GM23248 (cell line): ENCODE measurements at regions not wholly inside any gene's neighbourhood (a gene's known extent, or its start where the extent isn't known, plus 50 kb on each side); places are given as distances from the start of the nearest gene placed in this dataset. TPM values are rescaled to one million over a fixed set of nuclear protein-coding genes. Genes with fewer than 3 reads are reported as not detected.

ENCODE experiments used
- DNase-seq: peaks from one replicate; pipeline ENCODE4 v3.0.0-alpha.2; 2015
- H2AFZ ChIP-seq: fragments of 200-600 bp; sonication (generic); 2 replicates; pipeline ENCODE4 v1.6.1; 2016; ENCODE audit warnings: antibody characterized with exemption
- H3F3A ChIP-seq: fragments of 200-600 bp; sonication (generic); 2 replicates; pipeline ENCODE4 v1.6.1; 2016; ENCODE audit warnings: mild to moderate bottlenecking, antibody characterized with exemption, mixed run types; ENCODE audit not compliant: insufficient read depth
- H3K27ac ChIP-seq: fragments of 200-600 bp; sonication (generic); 2 replicates; pipeline ENCODE4 v1.5.1; 2016; ENCODE audit warnings: mild to moderate bottlenecking
- H3K27me3 ChIP-seq: fragments of 200-600 bp; sonication (generic); replicated peaks from 2 replicates; pipeline ENCODE4 v1.6.1; 2016; ENCODE audit warnings: mild to moderate bottlenecking; ENCODE audit not compliant: insufficient read depth
- H3K36me3 ChIP-seq: fragments of 200-600 bp; sonication (generic); 2 replicates; pipeline ENCODE4 v1.6.1; 2016; ENCODE audit warnings: low read depth, mild to moderate bottlenecking
- H3K4me1 ChIP-seq: fragments of 200-600 bp; sonication (generic); 2 replicates; pipeline ENCODE4 v1.6.1; 2016; ENCODE audit warnings: mild to moderate bottlenecking; ENCODE audit not compliant: insufficient read depth
- H3K4me2 ChIP-seq: fragments of 200-600 bp; sonication (generic); one replicate; pipeline ENCODE4 v1.6.1; 2016; ENCODE audit warnings: mild to moderate bottlenecking; ENCODE audit not compliant: unreplicated experiment
- H3K4me3 ChIP-seq: fragments of 200-600 bp; sonication (generic); 2 replicates; pipeline ENCODE4 v1.5.1; 2016; ENCODE audit warnings: mild to moderate bottlenecking
- H3K79me2 ChIP-seq: fragments of 200-600 bp; sonication (generic); 2 replicates; pipeline ENCODE4 v1.6.1; 2016; ENCODE audit warnings: mild to moderate bottlenecking; ENCODE audit not compliant: insufficient read depth
- H3K9ac ChIP-seq: fragments of 200-600 bp; sonication (generic); 2 replicates; pipeline ENCODE4 v1.6.1; 2016; ENCODE audit warnings: mild to moderate bottlenecking
- H3K9me2 ChIP-seq: fragments of 200-600 bp; sonication (generic); 2 replicates; pipeline ENCODE4 v1.6.1; 2016; ENCODE audit warnings: mixed run types, mild to moderate bottlenecking, moderate library complexity; ENCODE audit not compliant: insufficient read depth
- H3K9me3 ChIP-seq: fragments of 200-600 bp; sonication (generic); one replicate; pipeline ENCODE4 v1.6.1; 2017; ENCODE audit warnings: low read depth
- H4K20me1 ChIP-seq: fragments of 200-600 bp; sonication (generic); 2 replicates; pipeline ENCODE4 v1.6.0; 2016; ENCODE audit not compliant: insufficient read depth
- EZH2 ChIP-seq: fragments of 200-600 bp; sonication (generic); IDR thresholded peaks from 2 replicates; pipeline ENCODE4 v1.6.1; 2018; ENCODE audit warnings: antibody characterized with exemption, mild to moderate bottlenecking; ENCODE audit not compliant: insufficient read depth, poor library complexity, severe bottlenecking
- EZH2phosphoT487 ChIP-seq: fragments of 200-600 bp; sonication (generic); IDR thresholded peaks from 2 replicates; pipeline ENCODE4 v1.6.1; 2018; ENCODE audit warnings: antibody characterized with exemption, moderate library complexity, mild to moderate bottlenecking, low read depth; ENCODE audit not compliant: insufficient read depth
- WGBS, 2 experiments: methylation state at CpG; one replicate each; pipeline ENCODE4 v1.1.6; 2015 to 2017; ENCODE audit warnings: low lambda C conversion rate in 2 of 2, low coverage in 1 of 2; ENCODE audit errors: missing lambda C conversion rate in 2 of 2; 5-methylcytosine and 5-hydroxymethylcytosine counted together
- in situ Hi-C: fragments of 300-500 bp; cut with MboI; formaldehyde crosslinking; loops from 2 replicates; pipeline ENCODE4 v1.15.0; 2020
- small RNA-seq: library from RNA; depleted of rRNA; stranded (forward); fragments of <200 nt; gene quantifications from one replicate; pipeline ENCODE3, GENCODE V24; 2014; ENCODE audit warnings: low read depth, low replicate concordance

DNA sequence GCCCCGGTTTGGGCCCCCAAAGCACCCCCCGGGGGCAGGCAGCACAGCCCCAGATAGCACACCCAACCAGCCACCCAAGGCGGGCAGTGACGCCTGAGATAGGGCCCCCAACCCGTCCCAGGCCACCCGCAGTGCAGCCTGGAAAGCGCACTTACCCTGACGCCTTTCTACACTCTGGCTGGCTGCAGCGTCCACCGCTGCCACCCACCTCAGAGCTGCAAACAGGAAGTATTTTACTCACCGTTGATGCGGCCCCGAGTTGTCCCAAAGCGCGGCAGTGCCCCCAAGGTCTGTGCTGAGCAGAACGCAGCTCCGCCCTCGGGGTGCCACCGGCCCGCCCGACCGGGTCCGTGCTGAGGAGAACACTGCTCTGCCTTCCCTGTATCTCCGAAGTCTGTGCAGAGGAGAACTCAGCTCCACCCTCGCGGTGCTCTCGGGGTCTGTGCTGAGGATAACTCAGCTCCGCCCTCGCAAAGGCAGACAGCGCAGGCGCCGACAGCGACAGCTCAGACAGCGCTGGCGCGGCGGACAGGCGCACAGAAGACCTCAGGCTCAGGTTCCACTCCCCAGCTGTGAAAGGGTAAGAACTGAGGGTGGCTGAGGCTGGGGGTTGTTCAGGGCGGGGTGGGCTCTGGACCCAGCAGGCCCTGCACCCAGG lies 786.9 kb downstream of the CDY1 start:
- H3K27ac ChIP-seq = no peak overlapping the region
- TF ChIP-seq EZH2phosphoT487 = no peak
- no peak for TF ChIP-seq EZH2
- no peak for DNase-seq
- H4K20me1 ChIP-seq = no peaks in the 10 kb centered on the region
- H3K9ac ChIP-seq = no peak overlapping the region
- no peaks in the 10 kb centered on the region for H3K9me3 ChIP-seq
- in situ Hi-C loops = no loop called here
- no peaks in the 10 kb centered on the region for H3K9me2 ChIP-seq
- no peaks in the 10 kb centered on the region for H3K79me2 ChIP-seq
- H3K27me3 ChIP-seq = no peaks in the 10 kb centered on the region
- no peaks in the 10 kb centered on the region for H3K4me1 ChIP-seq
- H3F3A ChIP-seq = no peaks in the 10 kb centered on the region
- H3K4me2 ChIP-seq = no peak overlapping the region
- no peak overlapping the region for H3K4me3 ChIP-seq
- H2AFZ ChIP-seq = no peak overlapping the region
- no peaks in the 10 kb centered on the region for H3K36me3 ChIP-seq
- WGBS, 2 experiments = 78 to 79% methylated on average over 8 to 17 of the region's 39 CpGs

DNA sequence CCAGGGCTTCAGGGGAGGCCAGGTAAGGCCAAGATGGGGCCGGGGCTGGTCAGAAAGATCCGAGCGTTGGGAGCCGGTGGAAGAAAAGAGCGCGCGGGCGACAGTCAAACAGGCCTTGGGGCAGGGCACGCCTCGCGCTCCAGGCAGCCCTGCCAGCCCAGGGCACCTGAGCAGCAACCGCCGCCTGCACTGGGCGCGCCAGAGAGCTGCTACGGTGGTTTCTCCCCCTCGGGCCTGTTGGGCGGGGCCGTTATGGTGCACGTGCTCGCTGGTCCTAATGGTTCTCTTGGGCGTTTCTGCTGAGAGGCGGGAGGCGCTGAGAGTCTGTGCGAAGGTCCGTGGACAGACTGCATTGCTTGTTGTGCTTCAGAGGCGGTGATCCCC lies 787.4 kb downstream of the CDY1 start:
- Histone ChIP-seq H3K9me2 (no peaks in the 10 kb centered on the region), H4K20me1 (no peaks in the 10 kb centered on the region), H3K9ac (no peak overlapping the region), H2AFZ (no peak overlapping the region), H3K27me3 (no peaks in the 10 kb centered on the region), H3K4me3 (no peak overlapping the region), H3K9me3 (no peaks in the 10 kb centered on the region), H3K4me2 (no peak overlapping the region), H3K27ac (no peak overlapping the region), H3K4me1 (no peaks in the 10 kb centered on the region), H3F3A (no peaks in the 10 kb centered on the region), H3K36me3 (no peaks in the 10 kb centered on the region), H3K79me2 (no peaks in the 10 kb centered on the region)
- TF ChIP-seq EZH2phosphoT487 (no peak), EZH2 (no peak)
- 48 to 53% methylated on average over 6 to 14 of the region's 27 CpGs for WGBS, 2 experiments
- in situ Hi-C loops = no loop called here
- DNase-seq = no peak

Small RNA genes in the stretch of these regions (small RNA-seq; reads per million reads assigned to genes)
- gene AC024067.1 (not detected), gene RF00156 (not detected), gene RNU6-1314P (not detected)
